ENCODE measurements at regions not wholly inside any gene's neighbourhood (a gene's known extent, or its start where the extent isn't known, plus 50 kb on each side); places are given as distances from the start of the nearest gene placed in this dataset.
A peak's percentile ranks its signal among the peaks of the same experiment; 100 is the strongest.

- Histone ChIP-seq H3K27ac (ENCODE audit: extremely low read length, insufficient read depth, low read length) (peak overlapping the region; percentile 3), H3K9me3 (ENCODE audit: low read length) (no peaks in the 10 kb centered on the region), H2AFZ (ENCODE audit: low read length) (peak overlapping the region; percentile 2), H3K27me3 (ENCODE audit: control insufficient read depth in 1 of 2, insufficient read depth in 2 of 2, low read length in 2 of 2) (no peaks in the 10 kb centered on the region), H3K4me1 (ENCODE audit: insufficient read depth, low read length) (peaks cover 66% of the 10 kb centered on the region), H3K4me2 (ENCODE audit: low read depth, low read length) (peak overlapping the region; percentile 18), H3K36me3 (replicated peaks in 1 of 2; ENCODE audit: control insufficient read depth in 1 of 2, insufficient read depth in 2 of 2, low read length in 2 of 2) (no peaks in the 10 kb centered on the region), H3K9ac (ENCODE audit: insufficient read depth, low read depth, low read length) (peak overlapping the region; percentile 28; the same call in 1 of the 2 replicates), H3K4me3 (replicated peaks in 1 of 3; ENCODE audit: insufficient read depth in 1 of 3, low read depth in 2 of 3, low read length in 3 of 3) (no peak overlapping the region), H4K20me1 (ENCODE audit: insufficient read depth, low read length) (no peaks in the 10 kb centered on the region), H3K79me2 (ENCODE audit: insufficient read depth, low read length) (no peaks in the 10 kb centered on the region)
- POLR2A ChIA-PET = interaction anchor here (1.1 kb wide), 2 partner anchors 13 to 20 kb away, joined by 3 read pairs; no protein-coding TSS in a partner anchor
- BruUV-seq (replicated peaks) = no TSS peak
- peak; percentile 85 for ATAC-seq
- DNase-seq (ENCODE audit: low spot score) = peak; percentile 73
- CTCF ChIA-PET (ENCODE audit: low intra/inter-chr PET ratio, low total read pairs) = no interaction called here
- peak; percentile 80 for FAIRE-seq
- 67% methylated on average over 7 of the region's 7 CpGs for WGBS (ENCODE audit: low lambda C conversion rate)
- in situ Hi-C loops (cut with HindIII; ENCODE audit: extremely low pct_ligation_motif_present, low pct_unique_long_range_greater_than_20kb) (no loop called here), intact Hi-C loops (cut with micrococcal nuclease; ENCODE audit: unreplicated experiment) (no loop called here)
- TF ChIP-seq NRL (CRISPR knock-in tag; IDR thresholded peaks at IDR 0.05; ENCODE audit: borderline replicate concordance) (no peak), NCOA2 (CRISPR knock-in tag; IDR thresholded peaks at IDR 0.05) (peak; percentile 53; the same call in 1 of the 2 replicates), NFYB (CRISPR knock-in tag; IDR thresholded peaks at IDR 0.05) (no peak), ZNF331 (CRISPR knock-in tag; IDR thresholded peaks at IDR 0.05) (no peak), MEF2D (CRISPR knock-in tag; IDR thresholded peaks at IDR 0.05) (no peak), ARID5B (CRISPR knock-in tag; IDR thresholded peaks at IDR 0.05) (peak; percentile 65; the same call in 1 of the 2 replicates), ZMYM4 (CRISPR knock-in tag; IDR thresholded peaks at IDR 0.05) (0 out of 2 replicates have a peak, but pooled peaks have one; percentile 34), IRF1 (CRISPR knock-in tag; IDR thresholded peaks at IDR 0.05; ENCODE audit: low read depth) (no peak), ZBTB2 (CRISPR knock-in tag; IDR thresholded peaks at IDR 0.05; ENCODE audit: low read depth) (no peak), ZBTB7A (CRISPR knock-in tag; IDR thresholded peaks at IDR 0.05) (no peak), ZBTB26 (CRISPR knock-in tag; IDR thresholded peaks at IDR 0.05; ENCODE audit: borderline replicate concordance) (peak; percentile 63; the same call in 1 of the 2 replicates), HDAC2 (CRISPR knock-in tag; IDR thresholded peaks at IDR 0.05) (peak; percentile 49), RFX3 (CRISPR knock-in tag; IDR thresholded peaks at IDR 0.05) (0 out of 2 replicates have a peak, but pooled peaks have one; percentile 10), BCL6 (CRISPR knock-in tag; IDR thresholded peaks at IDR 0.05) (peak; percentile 53; the same call in 1 of the 2 replicates), ZNF557 (CRISPR knock-in tag; IDR thresholded peaks at IDR 0.05) (no peak), TEAD3 (CRISPR knock-in tag; optimal IDR thresholded peaks at IDR 0.05; ENCODE audit: borderline replicate concordance) (peak; percentile 44), SOX13 (IDR thresholded peaks at IDR 0.05) (no peak), SOX13 (CRISPR knock-in tag; conservative IDR thresholded peaks at IDR 0.05 in 1 of 2, IDR thresholded peaks at IDR 0.05 in 1 of 2) (peak in 1 of 2 experiments; percentile 26; a peak in 1 of 4 replicates)
Measured at GRCh38 chr5:143588933-143589662, 185.6 kb upstream of the NR3C1 start.

Data from HepG2 (cell line).